B cell (primary cell): ENCODE measurements at regions not wholly inside any gene's neighbourhood (a gene's known extent, or its start where the extent isn't known, plus 50 kb on each side); places are given as distances from the start of the nearest gene placed in this dataset.

Experiments used
- ATAC-seq: fragments of 200-7000 bp; cut with Tn5 transposase; one replicate; pipeline ENCODE4 v1.10.0; 2021; ENCODE audit warnings: low read depth, mild to moderate bottlenecking, moderate number of reproducible peaks, moderate library complexity
- CTCF ChIA-PET: fragments of 350-600 bp; sonication (Branson Sonifier 250); formaldehyde crosslinking; loops from one replicate; lab custom pipeline; 2021; ENCODE audit warnings: antibody characterized with exemption, inconsistent platforms; lab: Charles Lee
- POLR2A ChIA-PET: fragments of 350-600 bp; sonication (Branson Sonifier 250); formaldehyde crosslinking; loops from one replicate; lab custom pipeline; 2021; ENCODE audit warnings: antibody characterized with exemption; lab: Charles Lee
- DNase-seq: peaks from one replicate; pipeline ENCODE4 v3.0.0; 2013
- H2AFZ ChIP-seq: 2 replicates; pipeline ENCODE4 v1.6.1; 2012; ENCODE audit warnings: mild to moderate bottlenecking, low read depth, low read length; ENCODE audit not compliant: insufficient read depth, poor library complexity, severe bottlenecking
- H3K27ac ChIP-seq, 2 donors: 1 replicate in 1 of 2; 2 replicates in 1 of 2; pipeline ENCODE4 v1.5.1; 2012 to 2013; ENCODE audit warnings: low read length in 2 of 2, mild to moderate bottlenecking in 2 of 2, moderate library complexity in 1 of 2
- H3K27me3 ChIP-seq, 4 experiments: fragments of 200-600 bp in 1 of 4; sonication (generic) in 1 of 4; replicated peaks in 1 of 4; 1 replicate in 2 of 4; 2 replicates in 2 of 4; pipeline versions ENCODE4 v1.6.1 to v1.7.0; 2013 to 2016; ENCODE audit warnings: low read length in 3 of 4, mild to moderate bottlenecking in 2 of 4, mixed read lengths in 1 of 4, moderate library complexity in 1 of 4; ENCODE audit not compliant: insufficient read depth in 4 of 4, control insufficient read depth in 3 of 4; ENCODE audit errors: control extremely low read depth in 1 of 4
- H3K36me3 ChIP-seq, 2 experiments: replicated peaks in 1 of 2; 1 replicate in 1 of 2; 2 replicates in 1 of 2; pipeline versions ENCODE4 v1.6.1 to v1.7.1; 2013; ENCODE audit warnings: low read length in 1 of 2; ENCODE audit not compliant: insufficient read depth in 2 of 2, control insufficient read depth in 1 of 2; ENCODE audit errors: control extremely low read depth in 1 of 2, extremely low read depth in 1 of 2
- H3K4me1 ChIP-seq, 2 donors: fragments of 200-600 bp in 1 of 2; sonication (generic) in 1 of 2; 1 replicate in 1 of 2; 2 replicates in 1 of 2; pipeline versions ENCODE4 v1.5.1 to v1.6.1; 2013 to 2017; ENCODE audit warnings: low read length in 2 of 2; ENCODE audit not compliant: control insufficient read depth in 2 of 2, insufficient read depth in 2 of 2
- H3K4me2 ChIP-seq: replicated peaks from 2 replicates; pipeline ENCODE3; 2012; ENCODE audit warnings: mild to moderate bottlenecking, low read depth, low read length; ENCODE audit not compliant: poor library complexity, severe bottlenecking
- H3K4me3 ChIP-seq, 5 experiments: fragments of 200-600 bp in 1 of 5; sonication (generic) in 1 of 5; 1 replicate in 3 of 5; 2 replicates in 2 of 5; pipeline versions ENCODE4 v1.5.1 to v1.7.0; 2011 to 2016; ENCODE audit warnings: low read length in 4 of 5, mild to moderate bottlenecking in 4 of 5, low read depth in 2 of 5, control low read depth in 1 of 5, moderate library complexity in 1 of 5; ENCODE audit not compliant: insufficient read depth in 1 of 5; ENCODE audit errors: control extremely low read depth in 1 of 5, extremely low read depth in 1 of 5
- H3K79me2 ChIP-seq: fragments of 200-600 bp; sonication (generic); one replicate; pipeline ENCODE4 v1.6.0; 2016; ENCODE audit warnings: low read length; ENCODE audit not compliant: control insufficient read depth, insufficient read depth
- H3K9ac ChIP-seq: fragments of 200-600 bp; sonication (generic); 2 replicates; pipeline ENCODE4 v1.6.1; 2017; ENCODE audit warnings: mild to moderate bottlenecking, low read length, moderate library complexity
- H3K9me3 ChIP-seq, 3 donors: one replicate each; pipeline versions ENCODE4 v1.6.1 to v1.7.1; 2013; ENCODE audit warnings: low read length in 2 of 3; ENCODE audit not compliant: control insufficient read depth in 2 of 3, insufficient read depth in 1 of 3; ENCODE audit errors: control extremely low read depth in 1 of 3
- H4K20me1 ChIP-seq: 2 replicates; pipeline ENCODE4 v1.6.0; 2012; ENCODE audit warnings: mild to moderate bottlenecking, low read length; ENCODE audit not compliant: insufficient read depth, control insufficient read depth, poor library complexity, severe bottlenecking
- H3K27ac Mint-ChIP-seq: one replicate; pipeline ENCODE4 v1.8.0; 2021; ENCODE audit warnings: mixed read lengths
- H3K27me3 Mint-ChIP-seq: one replicate; pipeline ENCODE4 v1.8.0; 2021; ENCODE audit warnings: mixed read lengths
- H3K4me1 Mint-ChIP-seq: one replicate; pipeline ENCODE4 v1.8.0; 2021; ENCODE audit warnings: mixed read lengths
- H3K4me3 Mint-ChIP-seq: one replicate; pipeline ENCODE4 v1.8.0; 2021; ENCODE audit warnings: mixed read lengths
- H3K9me3 Mint-ChIP-seq: one replicate; pipeline ENCODE4 v1.8.0; 2022; ENCODE audit warnings: mixed read lengths; ENCODE audit not compliant: insufficient read depth
- EZH2 ChIP-seq: IDR thresholded peaks from 2 replicates; pipeline ENCODE4 v1.6.1; 2012; ENCODE audit warnings: borderline replicate concordance, low read depth, mild to moderate bottlenecking, moderate library complexity, low read length; ENCODE audit not compliant: insufficient read depth, poor library complexity, severe bottlenecking
- WGBS: methylation state at CpG from one replicate; pipeline ENCODE4 v1.1.5; 2013; ENCODE audit warnings: missing lambda C conversion rate; ENCODE audit not compliant: insufficient coverage; 5-methylcytosine and 5-hydroxymethylcytosine counted together
- intact Hi-C: fragments of 100-400 bp; cut with micrococcal nuclease; formaldehyde crosslinking; loops from one replicate; pipeline ENCODE4 v1.10.0; 2022
- TF ChIP-seq, protein P1 (sequence below): fragments of 200-600 bp; IDR thresholded peaks from one replicate; pipeline ENCODE4 v1.8.0; 2022; ENCODE audit warnings: antibody characterized with exemption, mild to moderate bottlenecking

DNA sequence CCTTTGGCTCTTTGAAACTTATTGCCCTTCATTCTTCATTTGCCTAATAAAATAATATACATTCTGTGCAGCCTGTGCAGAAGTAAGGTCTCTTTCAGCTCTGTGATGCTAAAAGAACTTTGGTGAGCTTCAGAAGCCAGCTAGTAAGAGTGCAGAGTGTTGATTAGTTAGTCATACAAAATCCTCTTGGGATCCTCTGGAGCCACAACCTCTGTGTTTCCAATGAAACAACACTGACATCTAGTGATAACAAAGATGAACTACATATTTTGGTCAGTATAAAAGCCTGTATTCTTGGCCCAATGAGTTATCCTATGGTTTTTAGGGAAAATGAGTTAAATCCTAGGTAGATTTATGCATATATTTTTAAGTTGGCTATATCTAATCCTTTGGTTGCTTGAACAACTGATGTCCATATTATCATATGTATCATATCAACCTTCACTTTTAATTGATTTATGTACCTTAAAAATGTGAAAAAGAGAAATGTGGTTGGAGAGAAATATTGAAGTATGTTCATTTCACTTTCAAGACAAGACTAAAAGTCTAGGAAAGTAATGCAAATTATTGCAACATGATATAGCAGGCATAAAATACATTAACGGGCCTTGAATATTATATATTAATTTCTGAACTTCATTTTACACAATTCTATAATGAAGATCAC lies 158.4 kb downstream of the KLHL28 start:
- Histone ChIP-seq H3K4me2 (no peak overlapping the region), H3K4me3 (no peak overlapping the region), H3K27me3 (peaks cover 0 to 2% (median 0%) of the 10 kb centered on the region in 4 experiments), H4K20me1 (no peaks in the 10 kb centered on the region), H3K27ac (no peak overlapping the region), H3K9me3 (peaks cover 0 to under 1% (median 0%) of the 10 kb centered on the region in 3 donors), H3K36me3 (no peaks in the 10 kb centered on the region), H3K79me2 (no peaks in the 10 kb centered on the region), H3K4me1 (no peaks in the 10 kb centered on the region), H2AFZ (no peak overlapping the region), H3K9ac (no peak overlapping the region)
- ChIA-PET POLR2A (no interaction called here), CTCF (no interaction called here)
- H3K4me1 Mint-ChIP-seq, result no peaks in the 10 kb centered on the region
- TF ChIP-seq EZH2, result no peak
- TF ChIP-seq, protein P1, sequence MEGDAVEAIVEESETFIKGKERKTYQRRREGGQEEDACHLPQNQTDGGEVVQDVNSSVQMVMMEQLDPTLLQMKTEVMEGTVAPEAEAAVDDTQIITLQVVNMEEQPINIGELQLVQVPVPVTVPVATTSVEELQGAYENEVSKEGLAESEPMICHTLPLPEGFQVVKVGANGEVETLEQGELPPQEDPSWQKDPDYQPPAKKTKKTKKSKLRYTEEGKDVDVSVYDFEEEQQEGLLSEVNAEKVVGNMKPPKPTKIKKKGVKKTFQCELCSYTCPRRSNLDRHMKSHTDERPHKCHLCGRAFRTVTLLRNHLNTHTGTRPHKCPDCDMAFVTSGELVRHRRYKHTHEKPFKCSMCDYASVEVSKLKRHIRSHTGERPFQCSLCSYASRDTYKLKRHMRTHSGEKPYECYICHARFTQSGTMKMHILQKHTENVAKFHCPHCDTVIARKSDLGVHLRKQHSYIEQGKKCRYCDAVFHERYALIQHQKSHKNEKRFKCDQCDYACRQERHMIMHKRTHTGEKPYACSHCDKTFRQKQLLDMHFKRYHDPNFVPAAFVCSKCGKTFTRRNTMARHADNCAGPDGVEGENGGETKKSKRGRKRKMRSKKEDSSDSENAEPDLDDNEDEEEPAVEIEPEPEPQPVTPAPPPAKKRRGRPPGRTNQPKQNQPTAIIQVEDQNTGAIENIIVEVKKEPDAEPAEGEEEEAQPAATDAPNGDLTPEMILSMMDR, result peak; percentile 74
- H3K4me3 Mint-ChIP-seq, result no peak overlapping the region
- H3K9me3 Mint-ChIP-seq, result no peaks in the 10 kb centered on the region
- intact Hi-C loops, result no loop called here
- H3K27me3 Mint-ChIP-seq, result peaks cover 3% of the 10 kb centered on the region
- WGBS, result no CpG with 5 or more reads among the region's 1 CpG
- peak; percentile 23 for DNase-seq
- no peak overlapping the region for H3K27ac Mint-ChIP-seq
- ATAC-seq, result peak; percentile 45

DNA sequence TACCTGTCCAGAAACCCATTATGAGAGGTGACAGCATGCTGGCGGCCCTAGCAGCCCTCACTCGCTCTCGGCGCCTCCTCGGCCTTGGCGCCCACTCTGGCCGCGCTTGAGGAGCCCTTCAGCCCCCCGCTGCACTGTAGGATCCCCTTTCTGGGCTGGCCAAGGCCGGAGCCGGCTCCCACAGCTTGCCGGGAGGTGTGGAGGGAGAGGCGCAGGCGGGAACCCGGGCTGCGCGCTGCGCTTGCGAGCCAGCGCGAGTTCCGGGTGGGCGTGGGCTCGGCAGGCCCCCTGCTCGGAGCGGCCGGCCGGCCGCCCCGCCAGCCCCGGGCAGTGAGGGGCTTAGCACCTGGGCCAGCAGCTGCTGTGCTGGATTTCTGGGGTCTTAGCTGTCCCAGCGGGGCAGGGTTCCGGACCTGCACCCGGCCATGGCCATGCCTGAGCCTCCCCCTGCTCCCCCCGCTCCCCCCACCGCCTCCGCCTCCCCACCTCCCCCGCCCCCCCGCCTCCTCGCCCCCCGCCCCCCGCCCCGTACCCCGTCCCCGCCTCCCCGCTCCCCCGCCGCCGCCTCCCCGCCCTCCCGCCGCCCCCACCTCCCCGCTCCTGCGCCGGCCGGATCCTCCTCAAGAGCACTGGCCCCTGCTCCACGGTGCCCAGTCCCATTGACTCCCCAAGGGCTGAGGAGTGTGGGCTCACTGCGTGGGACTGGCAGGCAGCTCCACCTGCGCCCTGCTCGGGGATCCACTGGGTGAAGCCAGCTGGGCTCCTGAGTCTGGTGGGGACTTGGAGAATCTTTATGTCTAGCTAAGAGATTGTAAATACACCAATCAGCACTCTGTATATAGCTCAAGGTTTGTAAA lies 163.1 kb downstream of the KLHL28 start:
- CTCF ChIA-PET, result no interaction called here
- H3K4me3 ChIP-seq, result no peak overlapping the region
- H3K9ac ChIP-seq, result no peak overlapping the region
- no peaks in the 10 kb centered on the region for H3K36me3 ChIP-seq
- no peaks in the 10 kb centered on the region for H3K27me3 ChIP-seq
- Mint-ChIP-seq H3K4me1 (no peaks in the 10 kb centered on the region), H3K27ac (no peak overlapping the region), H3K4me3 (no peak overlapping the region), H3K27me3 (peaks cover 3% of the 10 kb centered on the region), H3K9me3 (no peaks in the 10 kb centered on the region)
- no peaks in the 10 kb centered on the region for H3K79me2 ChIP-seq
- WGBS, result 82% methylated on average over 33 of the region's 60 CpGs
- H4K20me1 ChIP-seq, result no peaks in the 10 kb centered on the region
- H3K4me1 ChIP-seq, result no peaks in the 10 kb centered on the region
- no peak overlapping the region for H2AFZ ChIP-seq
- no peak overlapping the region for H3K4me2 ChIP-seq
- TF ChIP-seq, protein P1, result no peak
- TF ChIP-seq EZH2, result no peak
- intact Hi-C loops, result no loop called here
- H3K27ac ChIP-seq, result no peak overlapping the region
- no peak for ATAC-seq
- no peak for DNase-seq
- POLR2A ChIA-PET, result interaction anchor here (0.6 kb wide), 1 partner anchor 237 kb away, joined by 5 read pairs; no protein-coding TSS in a partner anchor
- H3K9me3 ChIP-seq, result peaks cover 0 to 2% (median 0%) of the 10 kb centered on the region in 3 donors
